ENCODE measurements at regions not wholly inside any gene's neighbourhood (a gene's known extent, or its start where the extent isn't known, plus 50 kb on each side); places are given as distances from the start of the nearest gene placed in this dataset.

DNA sequence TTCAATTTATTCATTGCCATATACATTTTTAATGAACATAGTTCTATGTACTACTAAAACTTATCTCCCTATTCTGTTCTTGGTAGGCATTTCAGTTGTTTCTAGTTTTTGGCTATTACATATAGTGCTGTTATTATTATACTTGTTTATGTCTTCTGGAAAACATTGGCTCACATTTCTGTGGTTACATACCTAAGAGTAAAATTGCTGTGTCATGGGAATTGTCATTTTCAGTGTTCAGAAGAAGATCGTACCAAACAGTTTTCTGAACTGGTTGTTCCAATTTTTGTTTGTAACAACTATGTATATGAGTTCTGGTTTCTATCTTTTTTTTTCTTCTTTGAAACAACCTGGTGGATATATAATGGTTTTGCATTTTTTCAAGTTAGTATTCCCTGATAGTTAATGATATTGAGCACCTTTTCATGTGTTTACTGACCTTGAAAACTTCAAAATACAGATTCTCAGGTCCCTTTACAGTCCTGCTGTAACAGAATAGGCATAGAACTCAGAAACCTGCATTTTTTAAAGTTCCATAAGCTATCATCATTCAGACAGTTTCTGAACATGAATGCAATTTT, 230.7 kb downstream of the JRKL start:
- no peak for FAIRE-seq

DNA sequence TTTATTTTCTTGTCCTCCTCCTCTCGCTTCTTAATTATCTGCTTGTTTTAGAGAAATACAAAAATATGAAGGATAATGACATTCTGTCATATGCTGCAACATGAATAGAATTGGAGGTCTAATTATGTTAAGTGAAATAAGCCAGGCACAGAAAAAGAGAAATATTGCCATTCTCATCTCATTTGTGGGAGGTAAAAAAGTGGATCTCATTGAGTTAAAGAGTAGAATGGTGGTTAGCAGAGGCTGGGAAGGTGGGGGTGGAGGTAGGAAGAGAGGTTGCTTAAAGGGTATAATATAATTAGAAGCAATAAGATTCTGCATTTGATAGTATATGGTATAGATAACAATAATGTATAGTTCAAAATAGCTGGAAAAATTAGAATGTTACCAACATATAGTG, 231.3 kb downstream of the JRKL start:
- no peak for FAIRE-seq

GRCh38 chr11:96622026-96622634, 232.3 kb downstream of the JRKL start:
- FAIRE-seq: no peak

GRCh38 chr11:96624126-96624525, 234.3 kb downstream of the JRKL start:
- FAIRE-seq: no peak

DNA sequence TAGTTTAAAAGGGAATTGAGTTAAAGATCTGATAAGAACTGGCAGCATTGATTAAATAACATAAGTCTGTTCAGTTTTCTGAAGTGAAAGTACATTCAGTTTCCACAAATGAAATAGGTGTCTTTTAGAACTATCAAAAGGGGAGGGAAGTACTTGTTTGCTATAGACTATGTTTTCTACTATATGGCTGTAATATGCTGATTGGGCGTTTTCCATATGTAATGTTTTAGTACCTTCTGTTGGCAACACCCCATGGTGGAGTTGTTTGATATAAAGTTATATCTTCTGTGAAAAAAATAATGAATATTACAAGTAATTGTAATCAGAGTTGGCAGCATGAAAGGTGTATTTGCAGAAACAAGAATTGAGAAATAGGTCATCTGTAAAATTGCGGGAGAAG, 237.6 kb downstream of the JRKL start:
- no peak for FAIRE-seq

- no peak for FAIRE-seq
These were observed 245.8 kb downstream of the JRKL start for GRCh38 chr11:96635655-96636054.

- no peak for FAIRE-seq
These were observed 251.4 kb downstream of the JRKL start for GRCh38 chr11:96641261-96641660.

GRCh38 chr11:96642583-96642982, 252.8 kb downstream of the JRKL start:
- no peak for FAIRE-seq

DNA sequence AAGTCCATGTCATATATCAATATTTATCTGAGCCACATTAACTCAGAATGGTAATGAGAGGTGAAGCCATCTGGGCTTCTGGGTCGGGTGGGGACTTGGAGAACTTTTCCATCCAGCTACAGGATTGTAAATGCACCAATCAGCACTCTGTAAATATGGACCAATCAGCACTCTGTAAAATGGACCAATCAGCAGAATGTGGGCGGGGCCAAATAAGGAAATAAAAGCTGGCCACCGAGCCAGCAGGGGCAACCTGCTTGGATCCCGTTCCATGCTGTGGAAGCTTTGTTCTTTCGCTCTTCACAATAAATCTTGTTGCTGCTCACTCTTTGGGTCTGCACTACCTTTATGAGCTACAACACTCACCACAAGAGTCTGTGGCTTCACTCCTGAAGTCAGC, 253.4 kb downstream of the JRKL start:
- no peak for FAIRE-seq

GRCh38 chr11:96647621-96648020, 257.8 kb downstream of the JRKL start:
- FAIRE-seq: no peak

- no peak for FAIRE-seq
These were observed 259.2 kb downstream of the JRKL start for GRCh38 chr11:96648991-96649390.

DNA sequence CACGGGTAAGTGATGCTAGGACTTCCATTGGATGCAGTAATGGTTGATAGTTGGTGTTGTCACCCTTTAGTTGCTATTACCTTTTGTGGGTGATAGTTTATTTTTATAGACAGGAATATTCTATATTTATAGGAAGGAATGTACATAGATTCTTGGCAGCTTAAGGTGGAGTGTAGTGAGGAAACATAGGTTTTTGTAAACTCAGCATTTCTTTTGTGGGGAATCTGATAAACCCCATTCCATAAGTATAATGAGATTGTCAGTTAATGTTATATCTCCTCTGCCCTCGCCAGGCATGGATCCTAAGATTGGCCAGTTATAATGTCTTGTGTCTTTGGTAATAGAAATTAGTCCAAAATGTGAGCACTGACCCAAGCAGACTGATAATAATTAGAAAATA, 262.7 kb downstream of the JRKL start:
- FAIRE-seq: no peak

DNA sequence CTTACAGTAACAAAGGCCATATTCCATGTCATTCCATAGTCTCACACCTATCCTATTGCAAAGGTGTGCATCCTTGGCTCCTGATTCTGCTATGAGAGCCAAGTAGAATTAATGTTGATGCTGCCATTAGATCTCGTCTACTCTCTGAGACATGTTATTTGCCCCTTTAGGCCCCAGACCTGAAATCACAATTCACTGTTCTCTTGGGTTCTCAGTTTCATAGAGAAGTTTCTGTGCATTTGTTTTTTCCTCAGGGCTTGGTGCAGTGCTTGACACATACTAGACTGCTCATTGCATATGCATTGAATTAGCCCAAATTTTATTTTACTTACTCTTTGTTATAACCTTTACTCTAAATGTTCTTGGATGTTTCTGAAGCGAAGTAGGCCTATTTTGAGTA, 265.7 kb downstream of the JRKL start:
- no peak for FAIRE-seq

GRCh38 chr11:96658436-96658835, 268.6 kb downstream of the JRKL start:
- FAIRE-seq: no peak

- FAIRE-seq: no peak
These were observed 274.3 kb downstream of the JRKL start for GRCh38 chr11:96664110-96664509.

- no peak for FAIRE-seq
These were observed 290.6 kb downstream of the JRKL start for GRCh38 chr11:96680211-96681018.

GRCh38 chr11:96681019-96681716, 291.4 kb downstream of the JRKL start:
- FAIRE-seq: no peak

DNA sequence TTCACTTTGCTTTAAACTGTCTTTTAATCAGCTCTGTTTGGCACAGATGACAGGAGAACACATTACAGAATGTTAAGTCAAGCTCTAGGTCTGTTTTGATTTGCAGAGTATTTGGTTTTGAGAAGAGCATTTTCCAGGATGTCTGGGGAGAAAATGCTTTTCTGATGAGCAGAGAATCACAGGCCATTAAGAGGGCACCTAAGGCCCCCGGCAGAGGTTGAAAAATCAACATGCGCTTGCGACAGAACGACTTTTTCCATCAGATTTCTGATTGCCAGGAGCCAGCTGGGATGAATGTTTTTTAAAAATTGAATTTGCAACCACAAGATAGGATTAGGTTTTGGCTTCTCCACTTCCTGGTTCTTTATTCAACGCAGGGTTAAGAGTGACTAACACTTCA, 304.5 kb downstream of the JRKL start:
- FAIRE-seq: no peak

GRCh38 chr11:96696731-96697130, 306.9 kb downstream of the JRKL start:
- no peak for FAIRE-seq

GRCh38 chr11:96697466-96697865, 307.7 kb downstream of the JRKL start:
- no peak for FAIRE-seq

GRCh38 chr11:96704847-96705246, 315.0 kb downstream of the JRKL start:
- no peak for FAIRE-seq

- no peak for FAIRE-seq
These were observed 316.9 kb downstream of the JRKL start for GRCh38 chr11:96706761-96707160.

DNA sequence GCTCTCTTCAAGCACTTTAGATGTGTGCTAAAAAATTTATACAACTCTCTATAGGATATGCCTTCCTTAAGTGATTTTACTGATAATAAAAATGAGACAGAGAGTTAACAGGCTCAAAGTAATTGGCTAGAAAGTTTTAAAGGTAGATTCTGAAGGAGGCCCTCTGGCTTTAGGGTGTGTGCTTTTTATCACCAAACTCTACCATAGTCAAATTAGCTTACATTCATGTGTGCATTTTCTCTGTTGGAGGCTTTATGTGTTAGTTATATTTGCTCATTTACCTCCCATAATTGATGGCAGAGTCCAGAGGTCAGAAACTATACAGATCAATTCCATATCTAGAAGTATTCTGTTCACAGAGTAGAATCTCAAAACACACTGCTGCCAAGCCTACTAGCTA, 317.5 kb downstream of the JRKL start:
- FAIRE-seq: no peak
